GM21526 (cell line): ENCODE measurements at regions not wholly inside any gene's neighbourhood (a gene's known extent, or its start where the extent isn't known, plus 50 kb on each side); places are given as distances from the start of the nearest gene placed in this dataset.

Source experiments
- ATAC-seq: cut with Tn5 transposase; IDR thresholded peaks from one replicate; pipeline ENCODE4 v1.9.1; 2021; ENCODE audit warnings: moderate library complexity; ENCODE audit not compliant: unreplicated experiment, low FRiP score

DNA sequence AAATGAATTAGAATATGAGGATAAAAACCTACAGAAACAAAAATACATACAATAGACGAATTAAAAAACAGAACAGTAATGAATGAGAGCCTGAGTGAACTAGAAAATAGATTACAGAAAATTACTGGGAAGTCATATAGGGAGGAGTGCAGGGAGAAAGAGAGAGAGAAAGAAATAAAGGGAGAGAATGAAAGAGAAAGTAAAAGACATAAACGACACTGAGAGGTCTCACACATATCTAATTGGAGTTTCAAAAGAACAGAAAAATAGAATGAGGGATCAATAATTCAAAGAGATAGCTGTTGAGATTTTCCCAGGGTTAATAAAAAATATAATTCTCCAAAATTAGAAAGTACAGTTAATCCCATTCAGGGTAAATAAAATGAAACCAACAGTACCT, 156.4 kb upstream of the FTMT start:
- ATAC-seq: no peak

DNA sequence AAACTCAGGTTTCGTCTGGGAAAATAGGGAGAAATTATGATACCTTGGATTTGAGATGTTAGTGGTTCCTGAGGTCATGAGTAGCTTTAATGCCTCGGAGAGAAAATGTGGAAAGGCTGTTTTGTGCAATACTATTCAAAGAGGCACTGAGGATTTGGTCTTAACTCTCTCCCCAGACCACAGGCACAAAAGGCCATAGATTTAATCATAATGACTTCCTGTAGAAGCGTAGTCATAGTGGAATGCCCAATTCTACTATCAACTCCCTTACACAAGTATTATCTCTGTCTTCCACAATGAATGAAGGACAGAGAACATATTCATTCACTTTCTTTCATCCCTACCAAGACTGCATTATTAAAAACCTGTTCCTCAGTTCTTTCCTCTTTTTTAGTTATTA, 153.0 kb upstream of the FTMT start:
- ATAC-seq: no peak

- ATAC-seq: no peak
These were observed 150.0 kb upstream of the FTMT start for GRCh38 chr5:121701731-121702130.

DNA sequence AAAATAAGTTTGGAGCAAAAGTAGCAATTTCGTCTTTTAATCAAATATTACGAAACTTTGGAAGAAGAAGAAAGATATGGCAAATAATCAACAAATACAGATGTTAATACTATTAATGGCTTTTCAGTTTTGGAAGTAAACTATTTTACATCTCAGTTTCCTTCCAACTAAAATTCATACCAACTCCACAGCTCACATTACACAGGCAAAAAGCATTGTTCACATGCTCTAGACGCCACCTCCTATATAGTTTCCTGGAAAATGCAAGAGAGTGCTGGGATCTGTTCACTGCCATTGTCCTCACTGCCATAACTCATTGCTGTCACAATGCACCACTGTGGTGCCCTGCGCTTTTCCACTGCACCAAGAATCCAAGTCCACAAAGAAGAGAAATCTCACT, 149.0 kb upstream of the FTMT start:
- ATAC-seq: no peak

GRCh38 chr5:121704291-121704690, 147.4 kb upstream of the FTMT start:
- ATAC-seq: no peak

DNA sequence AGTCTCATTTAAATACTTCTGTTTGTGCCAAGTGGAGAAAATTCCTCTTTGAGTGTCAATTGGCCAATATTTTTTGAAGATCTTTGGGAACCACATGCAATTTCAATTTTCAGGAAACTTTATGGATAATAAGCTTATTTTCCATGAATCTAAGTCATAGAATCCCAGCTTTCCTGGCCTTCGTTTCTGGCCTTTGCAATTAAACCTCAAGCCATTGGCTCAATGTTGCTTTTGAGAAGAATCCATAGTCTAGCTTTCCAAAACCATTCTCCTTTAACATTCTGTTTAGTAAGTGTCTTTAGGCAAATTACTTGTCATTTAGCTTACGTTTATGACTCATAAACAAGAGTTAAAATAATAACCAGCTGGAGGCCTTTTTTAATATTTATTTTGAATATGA, 145.0 kb upstream of the FTMT start:
- no peak for ATAC-seq

DNA sequence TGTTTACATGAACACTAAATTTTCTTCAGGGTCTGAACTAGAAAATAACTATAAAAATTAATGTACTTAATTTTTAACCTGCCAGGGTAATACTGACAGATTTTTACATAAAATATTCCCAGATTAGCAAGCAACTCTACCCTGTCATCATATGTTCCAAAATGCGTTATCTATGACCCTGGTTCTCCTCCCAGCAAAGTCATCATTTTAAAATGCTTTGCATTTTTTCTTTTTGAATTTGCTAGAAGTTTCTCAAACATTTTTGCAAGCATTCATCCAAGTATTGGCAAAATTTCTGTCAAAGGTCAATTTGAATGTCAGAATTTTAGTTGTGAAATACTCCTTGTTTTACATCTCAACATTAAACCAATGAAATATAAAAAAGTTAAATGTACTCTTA, 144.5 kb upstream of the FTMT start:
- no peak for ATAC-seq

GRCh38 chr5:121711416-121711815, 140.3 kb upstream of the FTMT start:
- no peak for ATAC-seq

- ATAC-seq: no peak
These were observed 132.4 kb upstream of the FTMT start for GRCh38 chr5:121719255-121719654.

DNA sequence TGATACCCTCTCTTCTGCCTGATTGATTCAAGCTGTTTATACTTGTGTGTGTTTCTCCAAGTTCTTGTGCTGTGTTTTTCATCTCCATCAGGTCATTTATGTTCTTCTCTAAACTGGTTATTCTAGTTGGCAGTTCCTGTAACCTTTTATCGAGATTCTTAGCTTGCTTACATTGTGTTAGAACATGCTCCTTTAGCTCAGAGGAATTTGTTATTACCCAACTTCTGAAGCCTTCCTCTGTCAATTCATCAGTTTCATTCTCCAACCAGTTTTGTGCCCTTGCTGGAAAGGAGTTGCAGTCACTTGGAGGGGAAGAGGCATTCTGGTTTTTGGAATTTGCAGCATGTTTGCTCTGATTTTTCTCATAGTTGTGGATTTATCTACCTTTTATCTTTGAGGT, 126.2 kb upstream of the FTMT start:
- no peak for ATAC-seq

- ATAC-seq: no peak
These were observed 124.7 kb upstream of the FTMT start for GRCh38 chr5:121726991-121727390.

GRCh38 chr5:121731377-121731776, 120.3 kb upstream of the FTMT start:
- ATAC-seq: no peak

DNA sequence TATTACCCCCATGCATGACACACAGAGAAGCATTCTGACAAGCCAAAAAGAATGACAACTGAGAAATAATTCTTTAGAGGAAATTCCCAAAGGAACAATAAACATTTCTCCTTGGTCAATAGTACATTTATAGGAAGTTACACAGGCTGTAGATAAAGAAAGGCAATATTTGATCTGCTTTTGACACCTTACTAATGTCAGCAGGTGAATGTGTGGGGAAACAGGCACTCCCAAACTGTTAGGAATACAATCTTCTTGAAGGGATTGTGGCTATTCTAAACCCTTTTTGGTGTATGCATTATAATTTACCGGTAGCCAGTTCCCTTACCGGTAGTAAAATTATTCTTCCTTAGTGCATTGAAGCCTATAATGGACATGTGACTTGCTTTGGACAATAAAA, 116.1 kb upstream of the FTMT start:
- ATAC-seq: no peak

DNA sequence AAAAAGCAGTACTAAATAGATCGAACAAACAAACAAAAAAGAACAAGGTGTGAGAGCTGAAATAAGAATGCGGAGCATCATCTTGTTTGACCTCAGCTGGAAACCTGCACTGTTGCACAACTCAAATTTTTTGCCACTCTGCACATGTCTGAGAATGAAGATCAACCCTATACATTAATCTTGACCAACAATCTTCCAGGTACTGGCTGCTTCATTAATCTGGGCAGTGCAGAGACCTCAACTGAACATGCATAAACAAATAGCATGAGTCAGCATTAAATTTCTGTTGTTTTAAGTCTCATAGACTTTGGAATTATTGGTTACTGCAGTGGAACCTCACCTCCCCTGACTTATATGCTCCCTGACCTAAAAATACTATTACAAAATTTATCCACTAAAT, 114.6 kb upstream of the FTMT start:
- no peak for ATAC-seq

DNA sequence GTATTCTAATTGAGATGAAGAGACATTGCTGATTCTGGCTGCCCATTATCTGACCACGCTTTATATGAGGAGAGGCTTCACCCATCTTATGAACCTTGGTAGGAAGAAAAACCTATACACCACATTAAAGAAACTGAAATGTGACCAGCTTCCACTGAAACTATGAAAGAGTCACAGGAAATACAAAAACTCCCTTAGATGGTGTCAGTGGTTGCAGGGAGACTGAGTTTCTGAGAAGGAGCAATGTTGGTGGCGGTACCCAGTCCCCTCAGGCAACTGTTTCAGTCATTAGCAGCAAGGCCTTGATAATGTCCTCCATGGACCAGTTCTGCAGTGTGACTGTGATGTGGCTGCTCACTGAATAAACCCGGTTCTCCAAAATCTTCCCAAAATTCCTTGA, 110.5 kb upstream of the FTMT start:
- ATAC-seq: no peak

DNA sequence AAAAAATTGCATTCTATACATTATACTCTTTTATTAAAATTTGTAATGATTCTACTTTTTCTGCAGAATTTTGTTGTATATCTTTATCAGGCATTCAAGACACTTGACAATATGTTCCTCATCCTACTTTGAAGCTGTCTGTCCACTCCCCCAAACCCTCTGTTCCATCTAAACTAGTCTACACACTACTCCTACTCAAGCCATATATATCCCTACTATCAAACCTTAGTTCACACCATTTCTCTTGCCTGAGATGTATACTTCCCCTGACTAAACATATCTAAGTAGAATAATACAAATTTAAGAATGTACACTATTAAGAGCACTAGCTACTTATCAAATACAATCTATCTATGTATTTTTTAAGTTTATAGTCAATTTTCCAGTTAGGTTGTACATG, 107.1 kb upstream of the FTMT start:
- ATAC-seq: no peak

GRCh38 chr5:121745407-121745806, 106.3 kb upstream of the FTMT start:
- no peak for ATAC-seq

DNA sequence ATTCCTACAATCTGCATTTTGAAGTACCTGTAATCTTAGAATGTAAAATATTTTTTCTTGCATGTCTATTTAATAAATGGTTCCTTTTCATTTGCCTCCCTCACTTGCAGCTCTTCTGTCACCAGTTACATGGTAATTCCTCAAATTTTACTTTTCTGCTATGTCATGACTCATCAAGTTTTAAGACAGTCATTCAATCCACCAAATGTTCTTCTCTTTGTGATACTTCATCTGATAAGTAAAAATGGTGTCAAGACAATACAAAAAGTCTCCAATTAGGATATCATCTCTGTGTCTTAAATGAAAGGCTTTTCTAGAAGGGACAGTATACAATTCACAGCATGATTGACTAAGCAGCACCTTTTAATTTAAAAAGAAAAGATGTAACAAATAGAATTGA, 104.9 kb upstream of the FTMT start:
- no peak for ATAC-seq

GRCh38 chr5:121748686-121749085, 103.0 kb upstream of the FTMT start:
- ATAC-seq: no peak

GRCh38 chr5:121752149-121752548, 99.5 kb upstream of the FTMT start:
- no peak for ATAC-seq

- ATAC-seq: no peak
These were observed 96.4 kb upstream of the FTMT start for GRCh38 chr5:121755266-121755665.

GRCh38 chr5:121757753-121758152, 93.9 kb upstream of the FTMT start:
- ATAC-seq: no peak

DNA sequence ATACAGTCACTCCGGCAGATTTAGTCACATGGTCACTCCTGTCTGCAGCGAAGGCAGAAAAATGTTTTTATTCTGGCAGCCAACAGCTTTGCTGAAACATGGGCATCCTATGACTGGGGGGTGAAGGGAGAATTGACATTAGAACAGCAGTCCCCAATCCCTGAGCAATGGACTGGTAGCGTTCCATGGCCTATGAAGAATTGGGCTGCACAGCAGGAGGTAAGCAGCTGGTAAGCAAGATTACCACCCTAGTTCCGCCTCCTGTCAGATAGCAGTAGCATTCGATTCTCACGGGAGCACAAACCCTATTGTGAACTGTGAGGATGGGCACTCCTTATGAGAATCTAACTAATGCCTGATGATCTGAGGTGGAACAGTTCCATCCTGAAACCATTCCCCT, 93.1 kb upstream of the FTMT start:
- no peak for ATAC-seq

- no peak for ATAC-seq
These were observed 89.3 kb upstream of the FTMT start for GRCh38 chr5:121762426-121762825.
